Trophoblast cell (in vitro differentiated cells and primary cell): ENCODE measurements at regions not wholly inside any gene's neighbourhood (a gene's known extent, or its start where the extent isn't known, plus 50 kb on each side); places are given as distances from the start of the nearest gene placed in this dataset.

Source experiments
- DNase-seq, 2 donors: peaks; one replicate each; pipeline ENCODE4 v3.0.0-alpha.2; 2016
- H2AFZ ChIP-seq: 2 replicates; pipeline ENCODE4 v1.6.1; 2013; ENCODE audit warnings: low read length, moderate library complexity, mild to moderate bottlenecking; ENCODE audit not compliant: insufficient read depth, poor library complexity
- H2AK5ac ChIP-seq: 2 replicates; pipeline ENCODE4 v1.6.1; 2013; ENCODE audit warnings: mild to moderate bottlenecking, low read length
- H2BK120ac ChIP-seq: 2 replicates; pipeline ENCODE4 v1.6.1; 2013; ENCODE audit warnings: low read length, mild to moderate bottlenecking, moderate library complexity; ENCODE audit not compliant: insufficient read depth, poor library complexity
- H2BK12ac ChIP-seq: 2 replicates; pipeline ENCODE4 v1.6.1; 2013; ENCODE audit warnings: mild to moderate bottlenecking, low read length, moderate library complexity
- H2BK5ac ChIP-seq: 2 replicates; pipeline ENCODE4 v1.6.1; 2013; ENCODE audit warnings: low read length, low read depth, moderate library complexity, mild to moderate bottlenecking; ENCODE audit not compliant: poor library complexity
- H3K14ac ChIP-seq: 2 replicates; pipeline ENCODE4 v1.6.1; 2013; ENCODE audit warnings: mild to moderate bottlenecking, low read length
- H3K18ac ChIP-seq: 2 replicates; pipeline ENCODE4 v1.6.1; 2013; ENCODE audit warnings: mild to moderate bottlenecking, low read length
- H3K23ac ChIP-seq: 2 replicates; pipeline ENCODE4 v1.6.1; 2013; ENCODE audit warnings: low read length
- H3K27ac ChIP-seq: 2 replicates; pipeline ENCODE4 v1.5.1; 2013; ENCODE audit warnings: low read depth, mild to moderate bottlenecking, inconsistent platforms, low read length, moderate library complexity
- H3K27me3 ChIP-seq: 2 replicates; pipeline ENCODE4 v1.6.1; 2013; ENCODE audit warnings: inconsistent platforms, mild to moderate bottlenecking, low read length, moderate library complexity; ENCODE audit not compliant: insufficient read depth
- H3K36me3 ChIP-seq, 2 experiments: 1 replicate in 1 of 2; 2 replicates in 1 of 2; pipeline ENCODE4 v1.6.1; 2013; ENCODE audit warnings: low read length in 2 of 2, mild to moderate bottlenecking in 2 of 2, moderate library complexity in 1 of 2; ENCODE audit not compliant: insufficient read depth in 2 of 2, control insufficient read depth in 1 of 2
- H3K4ac ChIP-seq: 2 replicates; pipeline ENCODE4 v1.6.1; 2013; ENCODE audit warnings: low read depth, mild to moderate bottlenecking, low read length, moderate library complexity
- H3K4me1 ChIP-seq, 2 experiments: 1 replicate in 1 of 2; 2 replicates in 1 of 2; pipeline ENCODE4 v1.6.1; 2013; ENCODE audit warnings: low read length in 2 of 2, mild to moderate bottlenecking in 2 of 2, moderate library complexity in 1 of 2; ENCODE audit not compliant: insufficient read depth in 2 of 2, control insufficient read depth in 1 of 2
- H3K4me2 ChIP-seq: 2 replicates; pipeline ENCODE4 v1.6.1; 2013; ENCODE audit warnings: inconsistent platforms, mild to moderate bottlenecking, low read length, moderate library complexity
- H3K4me3 ChIP-seq: 2 replicates; pipeline ENCODE4 v1.5.1; 2013; ENCODE audit warnings: mild to moderate bottlenecking, low read depth, low read length, inconsistent platforms
- H3K79me1 ChIP-seq: one replicate; pipeline ENCODE4 v1.6.1; 2013; ENCODE audit warnings: low read length
- H3K79me2 ChIP-seq: 2 replicates; pipeline ENCODE4 v1.6.1; 2013; ENCODE audit warnings: low read length, mild to moderate bottlenecking; ENCODE audit not compliant: control insufficient read depth, insufficient read depth, poor library complexity
- H3K9ac ChIP-seq: 2 replicates; pipeline ENCODE4 v1.6.1; 2013; ENCODE audit warnings: mild to moderate bottlenecking, low read length
- H3K9me3 ChIP-seq: 2 replicates; pipeline ENCODE4 v1.6.1; 2013; ENCODE audit warnings: low read depth, mild to moderate bottlenecking, control low read depth, inconsistent platforms, low read length; ENCODE audit not compliant: insufficient read depth
- H4K12ac ChIP-seq: 2 replicates; pipeline ENCODE4 v1.6.1; 2013; ENCODE audit warnings: low read depth, mild to moderate bottlenecking, low read length, moderate library complexity
- H4K8ac ChIP-seq: 2 replicates; pipeline ENCODE4 v1.6.1; 2013; ENCODE audit warnings: low read depth, mild to moderate bottlenecking, low read length, moderate library complexity
- H4K91ac ChIP-seq: one replicate; pipeline ENCODE4 v1.6.1; 2013; ENCODE audit warnings: low read depth, mild to moderate bottlenecking, low read length, moderate library complexity
- WGBS: extraction: QIAGEN DNeasy Blood & Tissue Kit; methylation state at CpG from one replicate; pipeline ENCODE4 v1.1.7; 2013; ENCODE audit warnings: missing lambda C conversion rate; ENCODE audit not compliant: insufficient read length, insufficient coverage; ENCODE audit errors: extremely low coverage; 5-methylcytosine and 5-hydroxymethylcytosine counted together

DNA sequence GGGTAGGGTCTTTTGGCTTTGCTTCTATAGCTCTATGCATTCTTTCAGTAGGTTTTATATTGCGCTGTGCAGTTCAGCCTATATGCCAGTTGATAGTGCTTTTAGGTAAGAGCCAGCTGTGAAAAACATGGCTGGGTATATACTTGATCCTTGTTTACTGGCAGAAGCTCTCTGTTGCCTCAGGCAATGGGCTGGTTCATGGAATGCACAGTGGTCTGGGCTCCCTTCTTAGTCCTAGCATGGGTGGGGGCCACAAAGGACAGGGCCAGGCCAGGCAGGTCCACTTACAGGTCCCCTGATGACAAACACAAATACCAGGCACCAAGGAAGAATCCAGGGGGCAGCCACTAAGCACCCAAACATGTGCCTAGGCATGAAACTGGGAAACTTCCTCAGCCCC is 240.7 kb downstream of the SEC23A start:
- no peak overlapping the region for H2BK5ac ChIP-seq
- no peak overlapping the region for H2BK12ac ChIP-seq
- H3K4me1 ChIP-seq = peaks cover 4 to 5% of the 10 kb centered on the region in 2 experiments
- no peaks in the 10 kb centered on the region for H3K27me3 ChIP-seq
- no peak overlapping the region for H2AK5ac ChIP-seq
- H3K79me2 ChIP-seq = no peaks in the 10 kb centered on the region
- H4K91ac ChIP-seq = no peak overlapping the region
- no peak overlapping the region for H2BK120ac ChIP-seq
- H3K4me3 ChIP-seq = no peak overlapping the region
- H2AFZ ChIP-seq = no peak overlapping the region
- H3K9ac ChIP-seq = no peak overlapping the region
- no peak overlapping the region for H3K18ac ChIP-seq
- no peak for DNase-seq
- H3K79me1 ChIP-seq = no peaks in the 10 kb centered on the region
- no peaks in the 10 kb centered on the region for H3K36me3 ChIP-seq
- no peak overlapping the region for H3K4me2 ChIP-seq
- WGBS = no CpG with 5 or more reads among the region's 1 CpG
- H3K4ac ChIP-seq = no peak overlapping the region
- H3K14ac ChIP-seq = no peak overlapping the region
- H4K8ac ChIP-seq = no peak overlapping the region
- peaks cover 5% of the 10 kb centered on the region for H3K9me3 ChIP-seq
- H3K23ac ChIP-seq = no peak overlapping the region
- no peak overlapping the region for H3K27ac ChIP-seq
- no peak overlapping the region for H4K12ac ChIP-seq

DNA sequence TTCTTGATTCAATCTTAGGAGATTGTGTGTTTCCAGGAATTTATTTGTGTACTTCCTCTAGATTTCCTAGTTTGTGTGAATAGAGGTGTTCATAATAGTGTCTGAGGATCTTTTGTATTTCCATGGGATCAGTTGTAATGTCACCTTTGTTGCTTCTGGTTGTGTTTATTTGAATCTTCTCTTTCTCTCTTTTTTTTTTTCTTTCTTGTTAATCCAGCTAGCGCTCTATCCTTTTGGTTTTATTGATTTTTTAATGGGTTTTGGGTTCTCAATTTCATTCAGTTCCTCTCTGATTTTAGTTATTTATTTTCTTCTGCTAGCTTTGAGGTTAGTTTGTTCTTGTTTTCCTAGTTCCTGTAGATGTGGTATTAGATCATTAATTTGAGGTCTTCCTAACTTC is 242.5 kb downstream of the SEC23A start:
- Histone ChIP-seq H3K79me1 (no peaks in the 10 kb centered on the region), H3K79me2 (no peaks in the 10 kb centered on the region), H2BK5ac (no peak overlapping the region), H3K18ac (no peak overlapping the region), H3K4me1 (peaks cover 4 to 5% of the 10 kb centered on the region in 2 experiments), H3K4me2 (no peak overlapping the region), H2BK120ac (no peak overlapping the region), H3K27me3 (no peaks in the 10 kb centered on the region), H2AFZ (no peak overlapping the region), H3K9ac (no peak overlapping the region), H4K12ac (no peak overlapping the region), H3K23ac (no peak overlapping the region), H2BK12ac (no peak overlapping the region), H3K4me3 (no peak overlapping the region), H3K14ac (no peak overlapping the region), H3K9me3 (peaks cover 5% of the 10 kb centered on the region), H4K91ac (no peak overlapping the region), H3K27ac (no peak overlapping the region), H4K8ac (no peak overlapping the region), H3K4ac (no peak overlapping the region), H3K36me3 (no peaks in the 10 kb centered on the region), H2AK5ac (no peak overlapping the region)
- no CpG with 5 or more reads among the region's 1 CpG for WGBS
- DNase-seq = no peak

DNA sequence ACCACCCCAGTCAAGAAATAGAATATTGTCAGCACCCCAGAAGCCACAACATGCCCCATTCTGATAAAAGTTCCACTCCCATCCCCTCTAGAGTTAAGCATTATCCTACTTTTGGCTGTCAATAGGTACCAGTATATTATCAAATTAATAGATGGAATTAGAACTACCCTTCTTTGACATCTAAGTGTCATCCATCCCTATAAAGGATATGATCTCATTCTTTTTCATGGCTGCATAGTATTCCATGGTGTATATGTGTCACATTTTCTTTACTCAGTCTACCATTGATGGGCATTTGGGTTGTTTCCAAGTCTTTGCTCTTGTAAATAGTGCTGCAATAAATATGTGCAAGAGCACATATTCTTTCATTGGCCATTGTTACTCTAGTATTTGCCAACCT is 246.2 kb downstream of the SEC23A start:
- Histone ChIP-seq H3K27me3 (no peaks in the 10 kb centered on the region), H2BK120ac (no peak overlapping the region), H3K23ac (no peak overlapping the region), H4K8ac (no peak overlapping the region), H3K4me3 (no peak overlapping the region), H3K79me1 (no peaks in the 10 kb centered on the region), H3K18ac (no peak overlapping the region), H3K9me3 (no peaks in the 10 kb centered on the region), H3K14ac (no peak overlapping the region), H3K27ac (no peak overlapping the region), H3K4me2 (no peak overlapping the region), H2AK5ac (no peak overlapping the region), H2BK12ac (no peak overlapping the region), H4K91ac (no peak overlapping the region), H3K4me1 (no peaks in the 10 kb centered on the region), H3K9ac (no peak overlapping the region), H2BK5ac (no peak overlapping the region), H3K4ac (no peak overlapping the region), H3K79me2 (no peaks in the 10 kb centered on the region), H3K36me3 (no peaks in the 10 kb centered on the region), H4K12ac (no peak overlapping the region), H2AFZ (no peak overlapping the region)
- no peak for DNase-seq

DNA sequence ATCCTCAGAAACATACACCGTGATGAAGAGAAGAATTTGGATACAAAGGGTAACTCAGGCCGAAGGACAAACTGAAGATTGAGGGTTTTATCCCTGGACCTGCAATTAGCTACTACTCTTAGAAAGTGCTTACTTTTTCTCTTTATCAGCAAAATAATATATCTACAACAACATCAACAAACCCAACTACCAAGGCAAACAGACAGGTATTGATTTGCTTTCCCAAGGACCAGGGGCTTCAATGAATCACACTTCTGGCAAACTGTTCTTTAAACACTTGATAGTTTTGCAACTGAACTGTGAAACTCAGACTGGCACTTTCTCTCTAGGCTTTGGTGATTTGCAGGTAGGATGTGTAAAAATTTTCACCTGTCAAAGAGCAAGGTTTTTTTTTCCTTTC is 247.5 kb downstream of the SEC23A start:
- Histone ChIP-seq H3K79me2 (no peaks in the 10 kb centered on the region), H2BK120ac (no peak overlapping the region), H3K9ac (no peak overlapping the region), H2BK5ac (no peak overlapping the region), H3K18ac (no peak overlapping the region), H3K4me3 (no peak overlapping the region), H4K8ac (no peak overlapping the region), H3K14ac (no peak overlapping the region), H3K23ac (no peak overlapping the region), H3K9me3 (no peaks in the 10 kb centered on the region), H2AFZ (no peak overlapping the region), H3K27me3 (no peaks in the 10 kb centered on the region), H3K4ac (no peak overlapping the region), H3K27ac (no peak overlapping the region), H4K91ac (no peak overlapping the region), H3K79me1 (no peaks in the 10 kb centered on the region), H3K36me3 (no peaks in the 10 kb centered on the region), H2BK12ac (no peak overlapping the region), H2AK5ac (no peak overlapping the region), H4K12ac (no peak overlapping the region), H3K4me2 (no peak overlapping the region), H3K4me1 (no peaks in the 10 kb centered on the region)
- no peak for DNase-seq
- no CpG with 5 or more reads among the region's 2 CpGs for WGBS

DNA sequence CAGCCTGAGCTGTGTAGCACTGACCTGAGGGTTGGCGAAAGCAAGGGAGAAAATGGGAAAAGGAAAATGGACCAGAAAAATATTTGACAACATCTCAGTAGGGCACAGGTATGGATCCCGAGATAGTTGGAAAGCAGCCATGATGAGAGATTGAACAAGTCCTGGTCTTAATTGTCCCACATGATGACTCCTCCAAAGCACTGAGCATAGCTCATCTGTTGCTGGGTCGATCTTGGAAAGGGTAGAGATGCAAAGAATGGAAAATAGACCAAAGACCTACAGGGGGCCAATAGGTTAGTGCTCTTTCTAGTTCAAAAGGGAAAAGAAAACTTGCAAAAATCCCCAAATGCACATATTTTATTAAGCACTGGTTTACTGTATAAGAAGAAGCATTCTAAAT is 251.9 kb downstream of the SEC23A start:
- no CpG with 5 or more reads among the region's 3 CpGs for WGBS
- no peak overlapping the region for H3K4me3 ChIP-seq
- DNase-seq = no peak
- no peak overlapping the region for H3K9ac ChIP-seq
- H2AFZ ChIP-seq = no peak overlapping the region
- no peak overlapping the region for H2BK12ac ChIP-seq
- no peak overlapping the region for H4K91ac ChIP-seq
- H3K9me3 ChIP-seq = no peaks in the 10 kb centered on the region
- no peak overlapping the region for H2BK120ac ChIP-seq
- no peak overlapping the region for H4K8ac ChIP-seq
- no peak overlapping the region for H2AK5ac ChIP-seq
- no peak overlapping the region for H3K23ac ChIP-seq
- no peak overlapping the region for H3K14ac ChIP-seq
- H3K79me2 ChIP-seq = no peaks in the 10 kb centered on the region
- H3K79me1 ChIP-seq = no peaks in the 10 kb centered on the region
- H3K27me3 ChIP-seq = no peaks in the 10 kb centered on the region
- H3K27ac ChIP-seq = no peak overlapping the region
- H3K36me3 ChIP-seq = no peaks in the 10 kb centered on the region
- no peak overlapping the region for H3K18ac ChIP-seq
- no peak overlapping the region for H3K4ac ChIP-seq
- H3K4me1 ChIP-seq = no peaks in the 10 kb centered on the region
- H2BK5ac ChIP-seq = no peak overlapping the region
- no peak overlapping the region for H3K4me2 ChIP-seq
- no peak overlapping the region for H4K12ac ChIP-seq
